NT2/D1 (cell line): ENCODE measurements at regions not wholly inside any gene's neighbourhood (a gene's known extent, or its start where the extent isn't known, plus 50 kb on each side); places are given as distances from the start of the nearest gene placed in this dataset.

Experiments used
- YY1 ChIP-seq: IDR thresholded peaks from 2 replicates; pipeline ENCODE4 v1.6.1; 2011; ENCODE audit not compliant: insufficient read length, insufficient read depth
- ZNF274 ChIP-seq: IDR thresholded peaks from 2 replicates; pipeline ENCODE4 v1.6.1; 2011; ENCODE audit warnings: mild to moderate bottlenecking, low read depth, low read length

GRCh38 chr20:24236963-24237362 lies 232.5 kb upstream of the SYNDIG1 start:
- TF ChIP-seq ZNF274 (no peak), YY1 (no peak)
